Cerebellar nuclear complex (tissue), 1 donor: ENCODE measurements at regions not wholly inside any gene's neighbourhood (a gene's known extent, or its start where the extent isn't known, plus 50 kb on each side); places are given as distances from the start of the nearest gene placed in this dataset.
A peak's percentile ranks its signal among the peaks of the same experiment; 100 is the strongest.

ENCODE experiments used
- DNase-seq, 2 experiments: peaks; one replicate each; lab custom pipeline; 2025; lab: John Stamatoyannopoulos, UW

DNA sequence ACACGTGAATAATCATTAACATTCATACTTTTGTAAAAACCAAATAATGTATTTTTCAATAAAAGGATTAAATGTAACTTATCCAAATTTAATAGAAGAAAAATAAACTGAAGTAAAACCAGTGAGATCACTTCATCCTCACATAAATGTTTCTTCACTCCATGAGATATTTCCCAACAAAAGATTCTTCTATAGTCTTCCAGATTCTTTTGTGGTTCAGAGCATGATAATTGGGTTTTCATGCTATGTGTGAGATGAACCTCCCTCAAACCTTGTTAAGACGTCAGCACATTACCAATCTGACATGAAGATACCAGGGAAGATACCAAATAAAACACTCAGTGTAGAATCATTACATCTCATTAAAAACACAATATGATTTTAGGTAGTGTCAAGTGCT, 62.9 kb upstream of the OXGR1 start:
- no peak for DNase-seq

DNA sequence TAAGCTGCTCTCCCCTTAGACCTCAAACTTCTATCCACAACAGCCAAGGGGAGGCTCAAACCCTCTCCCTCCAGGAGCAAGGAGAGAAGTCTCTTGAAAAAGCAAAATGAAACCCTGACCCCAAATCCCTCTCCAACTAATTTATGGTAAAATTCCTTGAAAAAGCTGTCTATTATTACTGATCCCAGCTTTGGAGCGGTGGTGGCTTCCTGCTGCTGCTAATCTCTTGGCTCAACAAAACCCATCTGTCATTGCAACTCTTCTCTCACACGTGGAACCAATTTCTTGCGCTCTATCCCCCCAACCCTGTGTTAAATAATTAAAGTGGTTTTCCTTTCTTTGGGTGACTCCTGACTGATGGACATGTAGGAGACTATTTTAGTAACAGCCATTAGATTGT, 64.1 kb upstream of the OXGR1 start:
- no peak for DNase-seq

DNA sequence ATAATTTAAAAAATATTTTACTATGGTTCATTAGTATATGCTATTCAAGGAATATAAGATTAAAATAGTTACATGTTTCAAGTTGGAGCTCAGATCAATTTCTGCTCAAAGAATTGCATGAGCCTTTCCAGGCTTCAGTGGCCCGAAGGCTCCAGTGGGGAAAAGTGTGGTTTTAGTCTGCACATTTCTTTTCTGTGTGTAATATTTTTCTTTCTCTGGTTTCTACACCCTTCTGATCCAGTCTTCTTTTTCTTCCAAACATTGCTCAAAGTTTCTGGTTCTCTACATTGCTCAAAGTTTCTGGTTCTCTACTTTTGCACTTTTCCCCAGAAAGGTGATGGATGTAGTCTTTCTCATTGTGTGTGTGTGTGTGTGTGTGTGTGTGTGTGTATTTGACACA, 64.7 kb upstream of the OXGR1 start:
- no peak for DNase-seq

GRCh38 chr13:97067017-97067895, 73.0 kb upstream of the OXGR1 start:
- DNase-seq = no peak

GRCh38 chr13:97068151-97068550, 73.9 kb upstream of the OXGR1 start:
- no peak for DNase-seq

GRCh38 chr13:97069050-97069815, 75.0 kb upstream of the OXGR1 start:
- no peak for DNase-seq

DNA sequence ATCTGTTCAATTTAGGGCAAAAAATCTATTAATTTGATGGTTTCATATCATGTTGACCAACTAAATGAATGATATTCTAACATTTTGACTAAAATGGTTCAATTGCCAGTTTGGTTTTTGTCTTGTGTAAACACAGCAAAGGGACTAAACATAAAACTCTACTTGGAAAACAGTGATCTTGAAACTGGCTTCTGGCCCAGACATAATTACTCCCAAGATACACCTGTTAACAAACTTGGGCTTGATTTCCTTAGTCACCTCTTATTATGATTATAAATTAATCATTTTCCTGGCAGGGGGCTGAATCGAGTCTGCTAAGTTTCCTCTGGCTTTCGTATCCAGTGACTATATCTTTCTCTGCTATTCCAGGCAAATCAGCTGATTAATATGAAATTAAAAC, 78.0 kb upstream of the OXGR1 start:
- DNase-seq = no peak

- no peak for DNase-seq
These were observed 80.3 kb upstream of the OXGR1 start for GRCh38 chr13:97074618-97075017.

GRCh38 chr13:97076898-97077297, 82.6 kb upstream of the OXGR1 start:
- no peak for DNase-seq

GRCh38 chr13:97077341-97077740, 83.1 kb upstream of the OXGR1 start:
- DNase-seq = no peak

- DNase-seq = no peak
These were observed 85.5 kb upstream of the OXGR1 start for GRCh38 chr13:97079726-97080125.

DNA sequence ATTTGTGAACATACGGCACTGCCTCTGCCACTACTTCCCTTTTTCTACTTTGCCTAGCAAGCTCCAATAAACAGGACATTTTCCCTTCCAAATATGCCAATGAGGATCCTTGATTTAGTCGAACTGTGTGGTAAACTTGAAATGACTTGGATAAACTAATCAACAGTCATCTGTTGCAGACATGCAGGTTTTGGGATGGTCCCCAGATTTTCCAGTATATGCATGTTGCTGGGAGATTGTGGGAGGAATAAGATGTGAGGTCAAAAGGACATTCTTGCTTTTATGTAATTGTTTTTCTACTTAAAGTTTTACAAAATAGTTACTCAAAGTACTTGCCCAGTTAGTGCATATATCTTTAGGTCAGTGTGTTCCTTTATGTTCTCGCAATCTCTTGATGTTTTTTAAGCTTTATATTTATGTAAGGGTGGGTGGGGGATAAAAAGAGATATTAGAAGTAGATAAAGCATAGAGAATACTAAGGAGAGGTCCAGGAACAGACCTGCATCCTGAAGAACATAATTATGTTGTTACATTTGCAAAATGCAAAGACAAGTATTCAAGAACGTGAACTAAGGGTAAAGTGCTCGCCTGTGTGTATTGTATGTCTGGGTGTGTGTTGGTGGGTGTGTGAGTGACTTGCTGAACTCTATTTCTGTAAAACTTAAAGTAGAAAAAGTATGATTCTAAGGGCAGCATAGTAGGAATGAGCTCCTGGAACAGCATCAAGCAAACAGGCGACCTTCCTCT, 88.4 kb upstream of the OXGR1 start:
- DNase-seq = no peak

- no peak for DNase-seq
These were observed 96.9 kb upstream of the OXGR1 start for GRCh38 chr13:97091196-97091595.

DNA sequence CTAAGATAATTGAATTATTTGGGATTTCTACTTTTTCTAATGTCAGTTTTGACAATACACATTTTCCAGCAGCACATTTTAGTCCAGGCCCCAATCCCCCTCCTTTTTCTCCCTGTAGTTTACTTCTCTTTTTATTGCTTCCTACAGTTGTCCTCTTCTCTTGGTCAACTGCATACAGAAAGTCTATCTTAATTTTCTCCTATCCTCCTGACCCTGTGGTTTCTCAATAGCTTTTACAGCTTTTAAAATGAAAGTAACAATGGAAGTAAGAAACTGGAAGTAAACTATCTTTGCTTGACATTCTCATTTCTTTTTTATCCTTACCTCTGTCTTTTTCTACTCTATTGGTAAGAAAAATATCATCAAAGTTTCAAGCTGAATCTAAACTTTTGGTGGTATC, 106.5 kb upstream of the OXGR1 start:
- DNase-seq = no peak

- no peak for DNase-seq
These were observed 107.8 kb upstream of the OXGR1 start for GRCh38 chr13:97101912-97102708.

DNA sequence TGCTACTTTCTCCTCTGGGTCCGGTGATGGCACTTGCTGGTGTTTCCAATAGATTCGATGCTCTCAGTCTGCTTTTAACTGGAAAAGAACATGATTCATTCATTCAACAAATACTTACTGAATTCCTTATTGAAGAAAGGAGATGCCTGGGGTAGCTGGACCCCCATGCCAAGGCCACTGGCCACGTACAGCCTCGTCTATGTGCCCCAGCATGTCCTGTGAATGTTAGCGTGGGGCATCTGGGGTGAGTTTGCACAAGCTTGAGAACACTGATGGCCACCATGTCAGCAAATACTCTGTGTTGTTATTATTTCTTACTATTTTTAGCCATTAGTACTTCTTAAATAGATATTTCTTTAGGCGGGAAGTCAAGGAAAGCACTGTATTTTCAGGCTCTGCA, 112.0 kb upstream of the OXGR1 start:
- no peak for DNase-seq

- DNase-seq = no peak
These were observed 113.7 kb upstream of the OXGR1 start for GRCh38 chr13:97107815-97108529.

- DNase-seq = no peak
These were observed 113.6 kb upstream of the MBNL2 start for GRCh38 chr13:97108530-97108900.

DNA sequence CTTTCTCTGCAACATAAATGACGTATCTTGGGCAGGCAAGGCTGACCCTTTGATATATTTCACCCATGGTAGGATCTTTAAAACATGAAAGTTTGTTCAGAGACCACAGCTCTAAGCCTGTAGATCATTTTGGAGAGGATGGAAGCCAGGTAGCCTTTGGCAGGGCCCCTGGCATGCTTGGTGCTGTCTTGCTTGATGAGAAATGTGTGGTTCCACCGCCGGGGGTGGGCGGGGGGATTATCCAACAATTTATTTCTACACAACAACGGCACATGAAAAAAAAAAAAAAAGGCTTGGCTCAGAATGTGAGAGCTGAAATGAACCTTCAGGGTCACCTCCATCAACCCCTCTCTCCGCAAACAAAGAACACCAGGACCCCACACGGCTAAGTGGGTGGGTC, 112.9 kb upstream of the MBNL2 start:
- DNase-seq = no peak

DNA sequence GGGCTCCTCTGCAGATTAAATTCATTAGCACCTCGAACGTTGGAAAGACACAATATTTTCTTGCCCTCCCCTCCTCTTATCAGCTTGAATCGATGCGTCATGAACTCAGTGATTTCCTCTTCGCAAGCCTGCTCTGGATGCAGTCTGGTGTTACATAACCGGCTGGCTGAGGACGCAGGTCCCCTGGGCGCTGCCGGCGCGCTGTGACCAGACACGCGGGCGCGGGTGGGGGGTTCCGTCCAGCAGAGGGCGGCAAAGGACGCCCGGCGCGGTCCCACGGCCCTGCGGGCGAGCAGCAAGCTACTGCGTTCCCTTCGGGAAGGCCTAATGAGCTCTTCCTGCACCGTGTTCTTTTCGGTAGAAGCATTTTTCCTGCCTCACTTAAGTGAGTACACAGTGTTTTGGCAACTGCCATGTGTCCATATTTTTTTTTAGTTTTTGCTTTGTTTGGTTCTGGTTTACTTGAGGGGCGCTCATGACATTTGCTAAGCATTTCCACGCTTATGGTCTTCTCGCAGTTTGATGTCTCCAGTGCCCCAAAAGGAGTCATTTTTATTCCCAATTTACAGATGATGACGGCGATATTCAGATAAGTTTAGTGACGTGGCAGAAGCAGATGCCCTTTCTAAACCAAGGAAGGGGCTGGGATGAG, 112.2 kb upstream of the MBNL2 start:
- peak; percentile 25 to 50 for DNase-seq

- no peak for DNase-seq
These were observed 111.2 kb upstream of the MBNL2 start for GRCh38 chr13:97110936-97111335.
